HepG2 (cell line): ENCODE measurements at regions not wholly inside any gene's neighbourhood (a gene's known extent, or its start where the extent isn't known, plus 50 kb on each side); places are given as distances from the start of the nearest gene placed in this dataset.

Source experiments
- BORCS8-MEF2B ChIP-seq: sonication (generic); formaldehyde crosslinking; IDR thresholded peaks from 2 replicates; pipeline ENCODE4 v1.8.0; 2022; ENCODE audit warnings: mild to moderate bottlenecking, missing genetic modification reagents
- ESRRA ChIP-seq: sonication (generic); formaldehyde crosslinking; IDR thresholded peaks from 2 replicates; pipeline ENCODE4 v1.5.1; 2020; ENCODE audit warnings: mild to moderate bottlenecking, low read depth, missing genetic modification reagents
- HNRNPK ChIP-seq: fragments of 200-400 bp; formaldehyde crosslinking; IDR thresholded peaks from 2 replicates; pipeline ENCODE4 v1.6.1; 2018; ENCODE audit warnings: low read length, low read depth, moderate library complexity, mild to moderate bottlenecking; ENCODE audit not compliant: poor library complexity, severe bottlenecking
- RELA ChIP-seq: sonication (generic); formaldehyde crosslinking; IDR thresholded peaks from 2 replicates; pipeline ENCODE4 v1.4.0; 2020; ENCODE audit warnings: missing genetic modification reagents
- SIN3B ChIP-seq: fragments of 150-350 bp; IDR thresholded peaks from 2 replicates; pipeline ENCODE4 v1.6.1; 2014; ENCODE audit warnings: low read length
- TEAD2 ChIP-seq: sonication (generic); formaldehyde crosslinking; IDR thresholded peaks from 2 replicates; pipeline ENCODE4 v1.9.0; 2021; ENCODE audit warnings: missing genetic modification reagents
- ZBTB43 ChIP-seq: sonication (generic); formaldehyde crosslinking; conservative IDR thresholded peaks from 2 replicates; pipeline ENCODE4 v1.4.0; 2020; ENCODE audit warnings: missing genetic modification reagents
- ZHX2 ChIP-seq, 2 experiments: sonication (generic) in 1 of 2; formaldehyde crosslinking in 1 of 2; IDR thresholded peaks; 2 replicates each; pipeline versions ENCODE4 v1.6.1 to v1.9.0; 2014 to 2022; ENCODE audit warnings: antibody characterized with exemption in 1 of 2, borderline replicate concordance in 1 of 2, inconsistent platforms in 1 of 2, low read depth in 1 of 2, missing genetic modification reagents in 1 of 2
- ZNF326 ChIP-seq: sonication (generic); formaldehyde crosslinking; IDR thresholded peaks from 2 replicates; pipeline ENCODE4 v1.4.0; 2020; ENCODE audit warnings: missing genetic modification reagents, borderline replicate concordance
- ZNF44 ChIP-seq: sonication (generic); formaldehyde crosslinking; IDR thresholded peaks from 2 replicates; pipeline ENCODE4 v1.5.1; 2020; ENCODE audit warnings: mild to moderate bottlenecking, missing genetic modification reagents
- ZNF549 ChIP-seq: sonication (generic); formaldehyde crosslinking; IDR thresholded peaks from 2 replicates; pipeline ENCODE4 v1.5.0; 2020; ENCODE audit warnings: missing genetic modification reagents
- ZNF674 ChIP-seq: sonication (generic); formaldehyde crosslinking; IDR thresholded peaks from 2 replicates; pipeline ENCODE4 v1.5.0; 2020; ENCODE audit warnings: low read depth, mild to moderate bottlenecking, missing genetic modification reagents

- TF ChIP-seq ZHX2 (IDR thresholded peaks at IDR 0.05; ENCODE audit: low read depth) (no peak), ZHX2 (CRISPR knock-in tag; IDR thresholded peaks at IDR 0.05; ENCODE audit: borderline replicate concordance) (no peak), RELA (CRISPR knock-in tag) (no peak), ZNF674 (CRISPR knock-in tag) (no peak), ZNF44 (CRISPR knock-in tag) (no peak), TEAD2 (no peak), SIN3B (no peak), HNRNPK (no peak), BORCS8-MEF2B (CRISPR knock-in tag) (no peak), ZNF549 (CRISPR knock-in tag) (no peak), ZBTB43 (CRISPR knock-in tag) (no peak), ESRRA (no peak), ZNF326 (CRISPR knock-in tag) (no peak)
Measured at GRCh38 chr10:107619139-107619538, 454.6 kb upstream of the SORCS1 start (continued).
